ENCODE measurements at regions not wholly inside any gene's neighbourhood (a gene's known extent, or its start where the extent isn't known, plus 50 kb on each side); places are given as distances from the start of the nearest gene placed in this dataset.
"Not testable (repeated sequence)": the region's sequence is repeated elsewhere in the genome, so short reads cannot be mapped to it uniquely, and the experiment has no call there.

DNA sequence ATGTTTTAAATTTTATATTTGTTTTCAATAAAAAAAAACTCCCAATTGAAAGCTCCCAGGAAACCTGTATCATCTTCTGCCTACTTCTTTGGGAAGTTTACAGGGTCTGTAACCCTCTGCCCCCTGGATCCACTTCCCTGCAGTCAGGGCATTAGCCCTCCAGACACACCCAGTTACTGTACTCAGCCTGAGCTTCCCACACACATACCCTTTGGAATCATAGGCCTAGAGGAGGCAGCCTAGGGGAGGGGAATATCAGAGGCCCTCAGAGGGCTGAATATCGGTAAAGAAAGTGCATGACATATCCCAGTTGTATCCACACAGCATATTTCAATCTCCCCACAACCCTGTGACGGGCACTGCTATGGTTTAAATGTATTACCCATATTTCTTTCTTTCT is 56.2 kb upstream of the TFPI start:
- not testable (repeated sequence) for DNase-seq (ENCODE audit: low spot score in 2 of 2); FAIRE-seq

DNA sequence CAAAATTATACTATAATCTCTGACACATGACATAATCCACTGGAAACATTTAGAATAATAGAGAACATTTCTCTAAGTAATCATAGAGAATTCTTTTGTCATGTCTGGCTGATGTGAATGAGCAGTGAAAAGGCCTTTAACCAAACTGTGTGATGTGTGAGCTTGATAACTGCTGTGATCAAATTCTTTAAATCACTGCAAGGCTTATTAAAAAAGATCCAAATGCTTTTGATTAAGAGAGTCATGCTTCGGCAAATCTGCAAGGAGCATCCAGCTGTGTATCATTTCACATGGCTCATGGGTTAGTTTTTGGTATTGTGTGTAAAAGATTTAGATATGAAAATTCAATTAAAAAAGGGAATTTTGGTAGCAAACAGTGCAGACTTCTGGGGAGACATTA is 58.6 kb upstream of the TFPI start:
- no peak for FAIRE-seq
- no peak for DNase-seq (ENCODE audit: low spot score in 2 of 2)

DNA sequence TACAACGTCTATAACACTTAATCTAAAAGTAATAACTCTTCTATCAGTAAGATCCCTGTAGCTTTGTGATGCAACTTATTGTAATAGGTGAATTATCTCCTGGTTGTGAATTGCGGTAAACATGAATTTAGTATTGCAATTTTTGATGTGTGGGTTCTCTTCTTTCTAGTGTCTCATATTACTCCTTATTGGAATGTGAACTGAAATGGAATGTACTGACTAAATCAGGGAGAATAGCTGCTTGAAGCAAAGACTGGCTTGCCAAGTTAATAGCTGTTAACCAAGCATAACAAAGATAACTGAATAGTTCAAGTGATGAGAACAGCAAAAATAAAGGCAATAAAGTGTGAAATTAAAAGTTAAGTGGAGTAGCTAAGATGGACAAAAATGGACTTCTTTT is 60.5 kb upstream of the TFPI start:
- DNase-seq (ENCODE audit: low spot score in 2 of 2) (no peak), FAIRE-seq (no peak)

DNA sequence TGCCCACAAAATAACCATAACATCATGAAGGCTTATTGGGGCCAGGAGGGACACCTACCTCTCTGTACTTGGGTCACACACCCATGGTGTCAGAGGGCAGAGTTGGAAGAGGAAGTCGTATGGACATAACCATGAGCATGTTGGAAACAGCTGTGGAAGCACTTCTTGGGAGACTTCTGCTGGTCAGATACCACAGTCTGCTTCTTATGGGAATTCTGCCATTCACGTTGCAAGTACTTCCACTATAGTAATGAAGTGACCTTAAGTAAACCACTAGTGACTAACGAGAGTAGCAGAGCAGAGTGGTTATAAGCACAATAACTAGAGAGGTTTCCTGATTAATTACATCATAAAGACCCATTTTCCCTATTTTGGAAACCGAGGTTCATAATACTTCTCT is 61.1 kb upstream of the TFPI start:
- DNase-seq (ENCODE audit: low spot score in 2 of 2), result no peak
- FAIRE-seq, result no peak

DNA sequence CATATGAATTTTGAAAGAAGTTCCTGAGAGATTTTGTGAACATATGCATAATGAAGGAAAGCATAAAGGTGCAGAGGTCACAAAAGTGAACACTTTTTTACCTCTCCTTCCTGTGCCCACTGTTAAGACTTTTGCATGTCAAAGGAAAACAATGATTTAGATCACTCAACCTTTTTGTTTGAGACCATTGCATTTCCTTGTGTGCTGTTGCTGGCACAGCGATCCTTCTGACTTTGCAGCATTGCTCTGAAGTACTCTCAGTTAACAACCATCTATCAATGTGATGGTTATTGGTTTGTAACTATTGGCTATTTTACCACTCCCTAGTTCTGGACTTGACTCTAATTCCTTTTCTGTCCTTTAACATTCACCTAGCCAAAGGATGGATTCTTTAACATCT is 61.7 kb upstream of the TFPI start:
- no peak for FAIRE-seq

DNA sequence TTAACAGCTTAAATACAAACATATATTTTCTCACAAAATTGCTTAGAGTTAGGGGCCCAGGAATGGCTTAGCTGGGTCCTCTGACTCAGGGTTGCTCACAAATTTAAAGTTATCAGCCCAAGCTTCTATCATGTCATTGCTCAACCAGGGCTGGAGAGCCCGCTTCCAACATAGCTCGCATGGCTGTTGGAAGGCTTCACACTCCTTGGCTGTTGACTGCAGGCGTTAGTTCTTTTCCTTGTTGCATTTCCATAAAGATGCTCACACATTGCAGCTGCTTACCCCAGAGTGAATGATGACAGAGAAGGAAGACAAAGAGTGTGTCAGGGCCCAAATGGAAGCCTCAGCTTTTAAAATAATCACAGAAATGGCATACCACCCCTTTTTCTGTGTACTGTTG is 62.9 kb upstream of the TFPI start:
- DNase-seq (ENCODE audit: low spot score in 2 of 2), result no peak
- FAIRE-seq, result no peak

More for the DNA sequence above, 61.7 kb upstream of the TFPI start:
- no peak for DNase-seq (ENCODE audit: low spot score in 2 of 2)

DNA sequence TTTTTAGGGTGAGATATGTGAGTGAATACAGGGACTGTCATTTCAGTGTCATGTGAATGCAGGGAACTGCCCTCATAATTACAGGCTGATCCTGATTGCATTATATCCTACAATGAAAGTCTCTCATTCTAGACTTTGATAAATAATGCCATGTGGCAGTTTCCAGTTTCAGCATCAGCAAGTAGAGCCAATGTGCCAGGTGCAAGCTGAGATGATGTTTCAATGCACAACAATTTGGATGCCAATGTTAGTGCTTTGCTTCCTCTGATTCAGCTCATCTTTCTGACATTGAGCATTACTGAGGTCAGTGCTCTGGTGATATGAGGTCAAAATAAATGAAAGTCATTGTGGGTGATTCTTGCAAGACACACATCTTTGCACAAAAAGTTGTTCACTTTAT is 63.7 kb upstream of the TFPI start:
- FAIRE-seq (no peak), DNase-seq (ENCODE audit: low spot score in 2 of 2) (no peak)

DNA sequence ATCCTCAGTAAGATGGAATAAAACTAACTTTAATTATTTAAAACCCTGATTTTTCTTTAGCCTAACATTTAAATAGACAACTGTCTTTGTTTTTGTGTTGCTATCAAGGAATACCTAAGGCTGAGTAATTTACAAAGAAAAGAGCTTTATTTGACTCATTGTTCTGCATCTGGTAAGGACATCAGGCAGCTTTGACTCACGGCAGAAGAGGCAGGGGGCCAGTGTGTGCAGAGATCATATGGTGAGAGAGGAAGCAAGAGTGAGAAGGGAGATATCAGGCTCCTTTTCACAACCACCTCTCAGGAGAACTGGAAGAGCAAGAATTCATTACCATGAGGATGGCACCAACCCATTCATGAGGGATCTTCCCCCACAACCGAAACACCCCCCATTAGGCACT is 64.6 kb upstream of the TFPI start:
- DNase-seq (ENCODE audit: low spot score in 2 of 2) (no peak), FAIRE-seq (no peak)

DNA sequence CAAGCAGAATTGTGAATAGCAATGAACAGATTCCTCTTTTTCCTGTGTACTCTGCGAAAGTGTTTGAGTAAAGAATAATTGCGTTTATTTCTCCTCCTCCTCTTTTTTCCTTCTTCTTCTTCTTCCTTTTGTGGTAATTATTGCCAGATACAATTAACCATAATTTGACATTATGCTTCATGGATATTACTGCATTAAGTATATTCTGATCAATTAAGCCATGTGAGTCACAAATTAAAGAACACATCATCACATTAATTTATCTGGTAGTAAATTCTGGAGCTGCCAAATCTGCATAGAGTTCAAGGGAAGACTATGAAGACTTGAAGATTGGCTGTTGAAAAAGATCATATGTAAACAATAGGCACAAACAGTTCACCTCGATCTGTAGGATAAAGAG is 72.9 kb upstream of the TFPI start:
- FAIRE-seq, result no peak

DNA sequence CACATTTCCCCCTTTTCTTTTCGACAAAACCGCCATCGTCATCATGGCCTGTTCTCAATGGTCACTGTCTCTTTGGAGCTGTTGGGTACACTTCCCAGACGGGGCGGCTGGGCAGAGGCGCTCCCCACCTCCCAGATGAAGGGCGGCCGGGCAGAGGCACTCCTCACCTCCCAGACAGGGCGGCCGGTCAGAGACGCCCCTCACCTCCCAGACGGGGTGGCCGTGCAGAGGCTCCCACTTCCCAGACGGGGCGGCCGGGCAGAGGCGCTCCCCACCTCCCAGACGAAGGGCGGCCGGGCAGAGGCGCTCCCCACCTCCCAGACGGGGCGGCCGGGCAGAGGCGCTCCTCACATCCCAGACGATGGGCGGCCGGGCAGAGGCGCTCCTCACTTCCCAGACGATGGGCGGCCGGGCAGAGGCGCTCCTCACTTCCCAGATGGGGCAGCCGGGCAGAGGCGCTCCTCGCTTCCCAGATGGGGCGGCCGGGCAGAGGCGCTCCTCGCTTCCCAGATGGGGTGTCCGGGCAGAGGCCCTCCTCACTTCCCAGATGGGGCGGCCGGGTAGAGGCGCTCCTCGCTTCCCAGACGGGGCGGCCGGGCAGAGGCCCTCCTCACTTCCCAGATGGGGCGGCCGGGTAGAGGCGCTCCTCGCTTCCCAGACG is 82.6 kb upstream of the TFPI start:
- DNase-seq (ENCODE audit: low spot score in 2 of 2); FAIRE-seq: not testable (repeated sequence)

More for the DNA sequence above, 72.9 kb upstream of the TFPI start:
- DNase-seq (ENCODE audit: low spot score in 2 of 2), result no peak

DNA sequence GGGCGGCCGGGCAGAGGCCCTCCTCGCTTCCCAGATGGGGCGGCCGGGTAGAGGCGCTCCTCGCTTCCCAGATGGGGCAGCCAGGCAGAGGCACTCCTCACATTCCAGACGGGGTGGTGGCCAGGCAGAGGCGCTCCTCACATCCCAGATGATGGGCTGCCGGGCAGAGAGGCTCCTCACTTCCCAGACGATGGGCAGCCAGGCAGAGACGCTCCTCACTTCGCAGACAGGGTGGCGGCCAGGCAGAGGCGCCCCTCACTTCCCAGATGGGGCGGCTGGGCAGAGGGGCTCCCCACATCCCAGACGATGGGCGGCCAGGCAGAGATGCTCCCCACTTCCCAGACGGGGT is 83.1 kb upstream of the TFPI start:
- not testable (repeated sequence) for DNase-seq (ENCODE audit: low spot score in 2 of 2); FAIRE-seq

DNA sequence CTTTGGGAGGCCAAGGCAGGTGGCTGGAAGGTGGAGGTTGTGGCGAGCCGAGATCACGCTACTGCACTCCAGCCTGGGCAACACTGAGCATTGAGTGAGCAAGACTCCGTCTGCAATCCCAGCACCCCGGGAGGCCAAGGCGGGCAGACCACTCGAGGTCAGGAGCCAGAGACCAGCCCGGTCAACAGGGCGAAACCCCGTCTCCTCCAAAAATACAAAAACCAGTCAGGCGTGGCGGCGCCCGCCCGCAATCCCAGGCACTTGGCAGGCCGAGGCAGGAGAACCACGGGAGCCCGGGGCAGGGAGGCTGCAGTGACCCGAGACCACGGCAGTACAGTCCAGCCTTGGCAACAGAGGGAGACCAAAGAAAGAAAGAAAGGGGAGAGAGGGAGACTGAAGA is 83.5 kb upstream of the TFPI start:
- DNase-seq (ENCODE audit: low spot score in 2 of 2); FAIRE-seq: not testable (repeated sequence)

DNA sequence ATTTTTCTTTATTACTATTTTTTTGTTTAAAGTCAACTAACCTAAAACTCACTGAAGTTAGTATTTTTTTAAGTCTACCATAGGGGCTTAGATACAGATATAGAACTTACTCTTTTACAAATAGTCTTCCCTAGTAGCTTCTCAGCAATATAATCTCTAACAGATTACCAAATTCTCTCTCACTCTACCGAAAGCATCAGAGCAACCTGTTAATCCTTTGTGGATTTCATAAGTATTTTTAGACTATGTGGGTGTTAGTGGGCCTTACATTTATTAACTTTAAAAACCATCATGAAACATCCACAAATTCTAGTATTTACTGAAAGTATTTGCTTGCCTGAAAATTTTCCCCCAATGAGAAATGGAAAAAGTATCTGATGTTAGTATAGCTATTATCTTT is 84.6 kb upstream of the TFPI start:
- no peak for DNase-seq (ENCODE audit: low spot score in 2 of 2)
- no peak for FAIRE-seq

DNA sequence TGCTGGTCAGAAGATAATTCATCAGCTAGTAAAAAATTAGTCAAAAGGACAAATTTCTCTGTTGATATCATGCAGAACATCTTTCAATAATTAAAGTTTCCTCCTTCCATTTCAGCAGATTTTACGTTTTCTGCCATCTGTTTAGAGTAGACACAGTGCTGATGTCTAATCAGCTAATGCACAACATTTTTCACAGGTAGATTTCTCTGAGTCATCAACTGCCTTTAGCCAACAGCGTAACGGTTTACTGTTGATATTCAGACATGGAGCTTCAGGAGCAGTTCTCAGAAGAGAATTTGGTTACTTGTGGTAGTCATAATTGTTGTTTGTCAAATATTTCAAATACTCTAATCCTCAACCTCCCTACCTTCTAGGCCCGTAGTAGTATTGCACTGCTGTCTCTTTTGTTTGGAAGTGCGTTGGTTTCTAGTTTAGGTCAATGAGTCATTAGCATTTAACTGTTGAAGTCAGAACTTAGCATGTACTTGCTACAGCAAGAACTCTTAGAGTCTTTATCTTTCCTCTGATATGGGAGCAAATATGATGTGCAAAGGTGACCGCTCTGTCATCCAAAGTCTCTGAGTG is 86.8 kb upstream of the TFPI start:
- no peak for DNase-seq (ENCODE audit: low spot score in 2 of 2)
- FAIRE-seq, result no peak

DNA sequence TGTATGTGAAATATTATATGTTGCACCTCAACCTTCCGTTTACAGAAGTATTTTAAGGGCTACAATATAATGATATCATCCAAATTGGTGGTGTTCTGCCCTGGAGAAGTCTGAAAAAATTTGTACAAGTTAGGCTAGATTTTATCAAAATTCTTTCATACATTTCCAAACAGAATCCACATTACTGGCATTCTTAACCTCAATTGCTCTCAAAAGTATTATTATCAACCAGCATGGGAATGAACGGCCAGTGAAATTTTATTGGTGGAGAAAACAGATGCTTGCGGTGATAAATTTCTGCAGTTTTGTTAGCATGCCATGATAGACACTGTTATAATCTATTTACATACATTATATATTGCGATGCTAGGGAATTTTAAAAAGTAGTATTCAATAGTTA is 88.3 kb upstream of the TFPI start:
- no peak for DNase-seq (ENCODE audit: low spot score in 2 of 2)
- FAIRE-seq, result no peak

DNA sequence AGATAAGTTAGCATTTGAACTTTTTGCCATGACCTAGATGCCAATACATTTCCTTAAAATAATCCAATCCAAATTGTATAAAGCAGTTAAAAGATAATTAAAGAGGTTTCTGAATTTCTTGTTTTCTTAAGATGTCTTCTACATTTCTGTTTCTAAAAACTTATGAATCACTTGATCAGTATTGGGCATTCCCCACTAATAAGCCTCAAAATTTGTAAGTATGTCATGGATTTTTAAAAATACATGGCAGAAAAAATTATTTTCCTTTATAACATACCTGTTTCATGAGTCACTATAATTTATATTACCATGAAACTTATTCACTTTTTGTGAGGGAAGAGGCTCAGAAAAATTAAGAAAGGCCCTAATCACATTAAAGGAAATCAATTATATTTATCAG is 90.3 kb upstream of the TFPI start:
- DNase-seq (ENCODE audit: low spot score in 2 of 2), result no peak
- no peak for FAIRE-seq

DNA sequence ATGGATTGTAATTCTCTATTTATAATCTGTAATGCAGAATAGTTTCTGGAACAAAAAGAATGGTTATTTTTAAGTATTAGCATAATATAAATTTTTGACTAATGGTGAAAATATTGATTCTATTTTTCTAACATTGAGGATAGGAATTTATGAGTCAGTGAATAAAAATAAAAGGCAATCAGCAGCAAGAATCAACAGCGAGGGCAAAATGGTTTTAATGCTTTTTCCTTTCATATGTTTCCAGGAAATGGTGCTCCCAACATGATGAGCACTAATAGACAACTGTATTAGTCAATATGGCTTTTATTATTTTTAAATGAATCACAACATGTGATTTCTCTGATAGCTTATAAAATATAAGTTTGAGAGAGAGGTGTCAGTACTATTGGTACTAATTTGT is 90.7 kb upstream of the TFPI start:
- DNase-seq (ENCODE audit: low spot score in 2 of 2), result no peak
- no peak for FAIRE-seq

DNA sequence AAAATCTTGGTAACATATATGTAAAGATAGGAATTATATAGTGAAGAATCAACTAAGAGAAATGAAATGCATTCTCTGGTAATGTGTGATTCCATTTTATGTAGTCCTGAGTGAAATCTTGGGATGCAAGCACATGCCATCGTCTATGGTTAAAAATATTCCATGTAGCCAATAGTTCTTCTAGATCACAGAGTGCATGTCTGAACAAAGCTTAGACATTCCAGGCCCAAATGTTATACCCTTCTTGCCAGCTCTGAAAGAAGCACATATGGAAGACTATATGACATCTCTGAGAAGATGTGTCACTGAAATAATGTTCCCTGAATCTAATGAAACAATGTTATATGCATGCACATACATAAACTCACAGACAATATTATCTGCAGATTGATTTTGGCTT is 92.3 kb upstream of the TFPI start:
- DNase-seq (ENCODE audit: low spot score in 2 of 2) (no peak), FAIRE-seq (no peak)

DNA sequence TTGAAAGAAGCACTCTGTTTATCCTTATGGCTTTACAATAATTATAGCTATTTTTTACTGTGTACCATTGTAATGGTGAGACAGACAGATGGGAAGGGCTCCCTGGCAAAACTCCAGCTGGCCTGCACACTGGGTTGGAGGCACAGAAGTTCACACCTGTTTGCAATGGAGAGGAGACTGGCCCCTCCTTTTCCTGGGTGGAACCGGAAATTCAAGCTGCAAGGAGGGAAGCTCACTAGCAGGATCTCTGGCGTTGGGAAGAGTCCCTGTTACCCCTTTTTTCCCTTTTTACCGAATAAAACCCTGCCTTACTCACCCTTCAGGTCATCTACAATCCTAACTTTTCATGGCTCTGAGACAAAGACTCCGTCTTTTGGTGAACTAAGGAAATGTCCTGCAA is 100.3 kb upstream of the TFPI start:
- no peak for FAIRE-seq
- no peak for DNase-seq (ENCODE audit: low spot score in 2 of 2)

DNA sequence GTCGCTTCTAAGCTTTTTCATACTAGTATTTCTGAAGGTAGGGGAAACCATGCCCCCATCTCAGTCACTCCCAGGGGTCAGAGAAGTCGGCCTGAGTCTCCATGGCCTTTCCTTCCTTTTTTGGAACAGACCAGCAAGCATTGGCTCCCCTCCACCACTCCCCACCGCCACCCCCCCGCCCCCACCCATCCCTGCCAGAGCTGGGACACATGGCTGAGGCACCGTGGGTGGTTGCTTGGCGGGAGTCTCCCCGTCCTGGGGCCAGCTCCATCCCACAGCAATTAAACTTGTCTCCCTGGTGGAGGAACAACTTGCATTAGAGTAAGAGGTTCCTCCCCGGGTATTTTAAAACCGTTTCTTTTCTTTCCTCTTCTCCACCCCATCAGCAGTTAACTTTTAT is 100.8 kb upstream of the TFPI start:
- DNase-seq (ENCODE audit: low spot score in 2 of 2), result no peak
- no peak for FAIRE-seq

DNA sequence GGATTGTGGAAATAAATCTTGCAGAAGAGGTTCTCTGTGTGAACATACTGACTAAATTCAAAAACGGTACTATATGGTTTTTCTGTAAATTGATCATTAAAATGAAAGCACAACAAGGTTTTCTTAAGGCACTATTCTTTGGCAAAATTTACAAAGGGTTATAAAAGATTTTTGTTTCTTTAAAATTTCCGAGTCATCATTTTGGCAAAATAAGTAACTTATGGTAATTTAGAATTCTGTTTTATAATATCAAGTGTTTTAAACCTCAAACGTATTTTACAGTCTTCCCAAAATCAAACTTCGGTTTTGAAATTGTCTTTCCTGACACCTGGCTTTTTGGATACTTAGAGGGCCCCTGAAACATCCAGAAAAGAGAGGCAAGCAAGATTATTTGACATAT is 101.9 kb upstream of the TFPI start:
- DNase-seq (ENCODE audit: low spot score in 2 of 2) (no peak), FAIRE-seq (no peak)

DNA sequence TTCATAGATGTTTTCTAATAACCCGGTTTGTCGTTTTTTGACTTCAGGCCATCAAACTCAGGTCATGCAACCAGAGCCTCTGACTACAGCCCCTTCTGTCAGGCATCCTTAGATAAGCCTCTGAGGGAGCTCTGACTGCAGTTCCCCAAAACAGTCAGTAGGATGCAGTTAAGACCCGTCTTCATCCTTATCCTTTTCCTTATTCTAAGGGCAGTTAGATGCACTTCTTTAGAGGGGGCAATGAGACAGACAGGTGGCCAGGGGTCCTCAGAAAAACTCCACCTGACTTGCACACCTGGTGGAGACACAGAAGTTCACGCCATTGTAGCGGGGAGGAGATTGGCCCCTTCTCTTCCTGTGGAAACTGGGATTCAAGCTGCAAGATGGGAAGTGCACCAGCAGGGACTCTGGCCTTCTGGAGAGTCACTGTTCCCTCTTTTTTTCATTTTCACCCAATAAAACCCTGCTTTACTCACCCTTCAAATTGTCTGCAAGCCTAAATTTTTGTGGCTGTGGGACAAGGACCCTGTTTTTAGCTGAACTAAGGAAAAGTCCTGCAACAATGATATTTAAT is 104.8 kb upstream of the TFPI start:
- no peak for DNase-seq (ENCODE audit: low spot score in 2 of 2)
- no peak for FAIRE-seq

All from frontal cortex (tissue), 3 donors.